GM04504 (cell line): ENCODE measurements at regions not wholly inside any gene's neighbourhood (a gene's known extent, or its start where the extent isn't known, plus 50 kb on each side); places are given as distances from the start of the nearest gene placed in this dataset.
"Not testable (repeated sequence)": the region's sequence is repeated elsewhere in the genome, so short reads cannot be mapped to it uniquely, and the experiment has no call there.

Experiments used
- DNase-seq: peaks from one replicate; pipeline ENCODE4 v3.0.0-alpha.2; 2012; ENCODE audit warnings: low read depth

- no peak for DNase-seq
Observed at GRCh38 chr18:40148960-40149359, 1806.1 kb upstream of the PIK3C3 start.

- no peak for DNase-seq
Observed at GRCh38 chr18:40133253-40133652, 1821.8 kb upstream of the PIK3C3 start.

GRCh38 chr18:40132438-40132837 lies 1822.6 kb upstream of the PIK3C3 start:
- not testable (repeated sequence) for DNase-seq

- DNase-seq, result no peak
Observed at GRCh38 chr18:40124107-40124506, 1830.9 kb upstream of the PIK3C3 start.

GRCh38 chr18:40120796-40121391 lies 1834.1 kb upstream of the PIK3C3 start:
- DNase-seq, result no peak

GRCh38 chr18:40120356-40120755 lies 1834.7 kb upstream of the PIK3C3 start:
- no peak for DNase-seq

GRCh38 chr18:40119581-40119980 lies 1835.5 kb upstream of the PIK3C3 start:
- DNase-seq, result not testable (repeated sequence)

- DNase-seq, result no peak
Observed at GRCh38 chr18:40110455-40110854, 1844.6 kb upstream of the PIK3C3 start.

GRCh38 chr18:40109252-40110049 lies 1845.6 kb upstream of the PIK3C3 start:
- DNase-seq, result no peak

- DNase-seq, result no peak
Observed at GRCh38 chr18:40108596-40108995, 1846.4 kb upstream of the PIK3C3 start.

GRCh38 chr18:40102903-40103302 lies 1852.1 kb upstream of the PIK3C3 start:
- DNase-seq, result no peak

- no peak for DNase-seq
Observed at GRCh38 chr18:40099641-40100040, 1855.4 kb upstream of the PIK3C3 start.

GRCh38 chr18:40096675-40097074 lies 1858.4 kb upstream of the PIK3C3 start:
- DNase-seq, result peak; percentile 1

- peak; percentile 14 for DNase-seq
Observed at GRCh38 chr18:40094441-40094840, 1860.6 kb upstream of the PIK3C3 start.

- DNase-seq, result no peak
Observed at GRCh38 chr18:40088130-40088529, 1866.9 kb upstream of the PIK3C3 start.

GRCh38 chr18:40079786-40080185 lies 1875.2 kb upstream of the PIK3C3 start:
- no peak for DNase-seq

- DNase-seq, result no peak
Observed at GRCh38 chr18:40075616-40076015, 1879.4 kb upstream of the PIK3C3 start.

GRCh38 chr18:40072761-40073160 lies 1882.3 kb upstream of the PIK3C3 start:
- DNase-seq, result no peak

- DNase-seq, result no peak
Observed at GRCh38 chr18:40066368-40066767, 1888.7 kb upstream of the PIK3C3 start.

GRCh38 chr18:40063488-40063887 lies 1891.5 kb upstream of the PIK3C3 start:
- no peak for DNase-seq

GRCh38 chr18:40061086-40061485 lies 1893.9 kb upstream of the PIK3C3 start:
- no peak for DNase-seq

GRCh38 chr18:40060562-40060961 lies 1894.5 kb upstream of the PIK3C3 start:
- DNase-seq, result no peak

- DNase-seq, result no peak
Observed at GRCh38 chr18:40058811-40059570, 1896.0 kb upstream of the PIK3C3 start.
